ENCODE measurements at regions not wholly inside any gene's neighbourhood (a gene's known extent, or its start where the extent isn't known, plus 50 kb on each side); places are given as distances from the start of the nearest gene placed in this dataset.

DNA sequence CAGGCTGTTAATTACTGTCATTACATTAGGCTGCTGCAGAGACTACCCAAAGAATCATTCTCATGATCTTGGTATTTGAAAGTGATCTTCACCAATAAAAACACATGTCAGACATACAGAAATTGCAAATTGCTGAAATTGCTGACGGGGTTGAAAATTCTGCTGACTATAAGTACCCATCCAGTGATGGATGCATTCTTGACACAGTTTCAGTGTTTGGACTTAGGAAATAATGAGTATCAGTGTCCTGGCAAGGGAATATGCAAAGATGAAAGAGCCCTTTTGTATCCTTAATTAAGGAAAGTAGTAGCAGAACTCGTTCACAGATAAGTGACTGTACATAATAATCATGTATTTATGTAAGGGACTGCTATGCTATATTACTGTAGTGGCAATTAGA is 221.1 kb upstream of the ATP5MC3 start:
- Histone ChIP-seq H3K27me3 (replicated peaks in 1 of 4; ENCODE audit: control insufficient read depth in 3 of 4, extremely low read depth in 1 of 4, insufficient read depth in 3 of 4, low read length in 3 of 4) (no peaks in the 10 kb centered on the region), H3K23me2 (ENCODE audit: low read depth, low read length) (no peaks in the 10 kb centered on the region; the same call in 1 of the 2 replicates), H2BK5ac (ENCODE audit: low read depth, low read length) (no peak overlapping the region), H3K36me3 (ENCODE audit: control insufficient read depth in 2 of 4, insufficient read depth in 4 of 4, low read length in 3 of 4) (no peaks in the 10 kb centered on the region), H3K4me3 (ENCODE audit: extremely low read depth in 1 of 4, insufficient read depth in 2 of 4, low read depth in 3 of 4, low read length in 4 of 4) (no peak overlapping the region), H2AK5ac (ENCODE audit: low read depth, low read length) (no peak overlapping the region), H2BK20ac (ENCODE audit: low read length) (no peak overlapping the region), H3K4ac (replicated peaks; ENCODE audit: insufficient read length, low read depth, low read length) (no peak overlapping the region), H2BK120ac (replicated peaks; ENCODE audit: low read depth, low read length) (no peak overlapping the region), H3K9ac (replicated peaks in 1 of 4; ENCODE audit: extremely low read depth in 1 of 4, low read depth in 3 of 4, low read length in 3 of 4) (no peak overlapping the region), H2AFZ (ENCODE audit: low read length) (no peak overlapping the region), H3K18ac (ENCODE audit: extremely low read depth, low read length) (no peak overlapping the region), H3K9me3 (ENCODE audit: insufficient read depth in 2 of 2, low read depth in 1 of 2, low read length in 1 of 2) (no peaks in the 10 kb centered on the region), H4K5ac (ENCODE audit: insufficient read length, low read depth, low read length) (no peak overlapping the region), H2BK12ac (ENCODE audit: low read depth, low read length) (no peak overlapping the region), H2BK15ac (ENCODE audit: low read length) (no peak overlapping the region), H3K27ac (ENCODE audit: low read depth, low read length) (no peak overlapping the region), H3K23ac (ENCODE audit: insufficient read length) (no peak overlapping the region), H3K14ac (ENCODE audit: insufficient read length) (no peak overlapping the region), H3K79me2 (ENCODE audit: control insufficient read depth in 1 of 2, insufficient read depth in 2 of 2, low read length in 2 of 2) (no peaks in the 10 kb centered on the region), H3K79me1 (ENCODE audit: low read depth, low read length) (no peaks in the 10 kb centered on the region), H4K91ac (replicated peaks; ENCODE audit: insufficient read length, low read length) (no peak overlapping the region), H4K8ac (ENCODE audit: extremely low read depth, insufficient read depth, low read length) (no peak overlapping the region), H4K20me1 (replicated peaks in 1 of 2; ENCODE audit: control insufficient read depth in 1 of 2, insufficient read depth in 2 of 2, low read length in 2 of 2) (no peaks in the 10 kb centered on the region), H3K4me1 (replicated peaks in 1 of 4; ENCODE audit: control insufficient read depth in 3 of 4, insufficient read depth in 4 of 4, low read length in 3 of 4) (no peaks in the 10 kb centered on the region), H3K56ac (replicated peaks; ENCODE audit: insufficient read length, low read depth, low read length) (no peak overlapping the region), H3K4me2 (ENCODE audit: insufficient read depth in 1 of 2, low read depth in 2 of 2, low read length in 2 of 2) (no peak overlapping the region)
- WGBS, 2 experiments (ENCODE audit: extremely low coverage in 1 of 2, insufficient coverage in 1 of 2, insufficient read length in 1 of 2, insufficient replicate concordance in 2 of 2, low coverage in 1 of 2, low lambda C conversion rate in 2 of 2, missing lambda C conversion rate in 1 of 2), result 89% methylated on average over 2 of the region's 2 CpGs; no CpG with 5 or more reads in 1 of the 2 experiments
- ChIA-PET CTCF (ENCODE audit: partially characterized antibody) (interaction anchor here (1.3 kb wide), 1 partner anchor 13 kb away, joined by 3 read pairs; no protein-coding TSS in a partner anchor), POLR2A (ENCODE audit: partially characterized antibody) (no interaction called here)
- DNase-seq (ENCODE audit: low read depth in 1 of 2, low spot score in 2 of 2) (no peak), FAIRE-seq (no peak)
- TF ChIP-seq CBX5 (IDR thresholded peaks at IDR 0.05; ENCODE audit: low read depth, low read length) (no peak), PHF8 (conservative IDR thresholded peaks at IDR 0.05; ENCODE audit: low read depth, low read length) (no peak), KDM4A (IDR thresholded peaks at IDR 0.05; ENCODE audit: low read depth, low read length, severe bottlenecking) (no peak), CHD2 (IDR thresholded peaks at IDR 0.05; ENCODE audit: low read length) (no peak)

Measured in H1 (cell line).